ENCODE measurements at regions not wholly inside any gene's neighbourhood (a gene's known extent, or its start where the extent isn't known, plus 50 kb on each side); places are given as distances from the start of the nearest gene placed in this dataset.

DNA sequence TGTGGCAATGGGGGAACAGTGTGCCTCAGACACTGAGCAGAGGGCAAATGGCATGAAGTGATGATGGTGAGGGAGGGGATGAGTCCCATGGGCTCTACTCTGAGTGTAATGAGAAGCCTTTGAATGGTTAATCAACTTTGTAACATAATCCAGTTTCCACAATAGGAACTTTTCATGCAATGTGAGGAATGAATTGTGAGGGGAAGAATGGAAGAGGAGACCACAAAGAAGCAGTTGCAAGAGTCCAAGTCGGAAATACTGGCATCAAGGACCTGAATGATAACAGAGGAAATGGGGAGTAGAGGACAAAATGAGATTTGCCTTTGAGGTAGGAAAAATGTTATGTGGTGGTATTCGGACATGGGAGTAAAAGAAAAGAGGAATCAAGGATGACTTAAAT lies 476.9 kb upstream of the PRICKLE1 start:
- H3K9me3 ChIP-seq: no peaks in the 10 kb centered on the region

DNA sequence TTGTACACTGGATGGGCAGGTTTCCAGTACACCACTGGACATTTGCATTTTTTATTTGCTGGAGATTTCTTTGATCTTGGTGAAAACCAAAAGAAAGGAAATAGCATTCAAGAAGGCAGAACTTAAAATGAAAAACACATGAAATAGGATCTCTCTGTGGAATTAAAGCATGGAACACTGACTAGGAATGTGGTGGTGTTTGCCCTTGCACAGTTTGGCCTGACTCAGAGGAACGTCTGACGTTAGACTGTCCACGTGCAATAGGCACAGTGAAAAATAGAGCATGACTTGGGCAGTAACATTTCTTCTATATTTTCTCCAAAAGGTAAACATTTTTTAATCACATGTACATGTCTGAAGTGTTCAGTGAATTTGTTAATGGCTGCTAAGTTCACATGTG lies 474.1 kb upstream of the PRICKLE1 start:
- no peak overlapping the region for H3K4me3 ChIP-seq
- H3K4me1 ChIP-seq: no peaks in the 10 kb centered on the region
- DNase-seq (no peak), ATAC-seq (no peak)
- H3K27me3 ChIP-seq (ENCODE audit: low read depth): no peaks in the 10 kb centered on the region
- H3K36me3 ChIP-seq: no peaks in the 10 kb centered on the region
- H3K9me3 ChIP-seq: no peaks in the 10 kb centered on the region
- intact Hi-C loops (cut with DNase I): no loop called here
- TF ChIP-seq, protein P1, sequence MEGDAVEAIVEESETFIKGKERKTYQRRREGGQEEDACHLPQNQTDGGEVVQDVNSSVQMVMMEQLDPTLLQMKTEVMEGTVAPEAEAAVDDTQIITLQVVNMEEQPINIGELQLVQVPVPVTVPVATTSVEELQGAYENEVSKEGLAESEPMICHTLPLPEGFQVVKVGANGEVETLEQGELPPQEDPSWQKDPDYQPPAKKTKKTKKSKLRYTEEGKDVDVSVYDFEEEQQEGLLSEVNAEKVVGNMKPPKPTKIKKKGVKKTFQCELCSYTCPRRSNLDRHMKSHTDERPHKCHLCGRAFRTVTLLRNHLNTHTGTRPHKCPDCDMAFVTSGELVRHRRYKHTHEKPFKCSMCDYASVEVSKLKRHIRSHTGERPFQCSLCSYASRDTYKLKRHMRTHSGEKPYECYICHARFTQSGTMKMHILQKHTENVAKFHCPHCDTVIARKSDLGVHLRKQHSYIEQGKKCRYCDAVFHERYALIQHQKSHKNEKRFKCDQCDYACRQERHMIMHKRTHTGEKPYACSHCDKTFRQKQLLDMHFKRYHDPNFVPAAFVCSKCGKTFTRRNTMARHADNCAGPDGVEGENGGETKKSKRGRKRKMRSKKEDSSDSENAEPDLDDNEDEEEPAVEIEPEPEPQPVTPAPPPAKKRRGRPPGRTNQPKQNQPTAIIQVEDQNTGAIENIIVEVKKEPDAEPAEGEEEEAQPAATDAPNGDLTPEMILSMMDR (IDR thresholded peaks at IDR 0.05): no peak
- no peak overlapping the region for H3K27ac ChIP-seq

More for the DNA sequence above, 476.9 kb upstream of the PRICKLE1 start:
- Histone ChIP-seq H3K27ac (no peak overlapping the region), H3K27me3 (ENCODE audit: low read depth) (no peaks in the 10 kb centered on the region), H3K4me3 (no peak overlapping the region), H3K4me1 (no peaks in the 10 kb centered on the region), H3K36me3 (no peaks in the 10 kb centered on the region)
- ATAC-seq (no peak), DNase-seq (no peak)
- TF ChIP-seq, protein P1 (IDR thresholded peaks at IDR 0.05): no peak
- intact Hi-C loops (cut with DNase I): no loop called here

DNA sequence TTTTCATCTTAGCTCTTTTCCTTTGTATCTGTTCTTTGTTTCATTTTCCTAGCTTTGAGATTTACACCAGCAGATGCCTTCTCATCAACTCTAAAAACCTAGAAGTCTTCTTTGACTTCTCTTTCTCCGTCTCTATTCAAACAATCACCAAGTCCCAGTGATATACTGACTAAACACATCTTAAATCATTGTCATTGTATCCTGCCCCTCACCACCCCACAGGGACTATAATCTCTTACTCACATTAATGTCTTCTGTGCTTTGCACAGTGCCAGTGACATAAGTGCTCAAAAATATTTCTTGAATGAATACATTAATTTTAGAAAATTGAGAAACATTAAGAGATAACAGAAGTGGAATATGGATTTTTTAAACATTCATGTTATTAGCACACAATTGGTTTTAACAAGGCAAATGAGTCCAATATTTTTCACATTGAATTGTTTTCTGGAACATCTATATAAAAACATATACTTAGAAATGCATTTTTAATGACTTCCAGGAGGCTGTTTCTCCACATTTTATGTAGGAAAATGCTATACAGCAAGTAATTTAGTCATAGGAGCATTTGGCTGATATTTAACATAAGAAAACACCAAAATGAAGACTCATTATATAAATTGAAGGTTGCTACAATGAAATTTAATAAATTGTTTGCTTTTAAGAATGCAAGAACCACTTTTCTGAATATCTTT lies 472.8 kb upstream of the PRICKLE1 start:
- H3K4me3 ChIP-seq: no peak overlapping the region
- intact Hi-C loops (cut with DNase I): no loop called here
- DNase-seq: no peak
- H3K27ac ChIP-seq: no peak overlapping the region
- H3K36me3 ChIP-seq: no peaks in the 10 kb centered on the region
- H3K27me3 ChIP-seq (ENCODE audit: low read depth): no peaks in the 10 kb centered on the region
- TF ChIP-seq, protein P1 (IDR thresholded peaks at IDR 0.05): no peak
- no peak for ATAC-seq
- H3K9me3 ChIP-seq: no peaks in the 10 kb centered on the region
- H3K4me1 ChIP-seq: no peaks in the 10 kb centered on the region

DNA sequence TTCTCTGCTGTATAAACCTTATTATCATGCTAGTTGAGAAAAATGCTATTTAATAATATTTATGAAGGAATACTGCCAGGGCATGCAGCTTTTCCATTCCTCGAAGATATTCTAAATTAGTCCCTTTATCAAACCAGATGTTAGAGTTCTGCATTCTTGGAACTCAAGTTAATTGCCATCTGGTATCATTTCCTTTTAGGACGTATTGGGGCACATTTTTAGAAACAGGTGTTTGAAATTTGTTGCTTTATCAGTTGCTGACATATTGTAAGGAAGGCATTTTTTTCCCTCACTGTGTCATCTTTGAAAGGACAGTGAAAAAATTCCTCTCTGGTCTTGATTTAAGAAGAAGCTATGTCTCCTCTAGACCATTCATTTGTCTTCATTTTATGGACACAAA lies 471.2 kb upstream of the PRICKLE1 start:
- H3K9me3 ChIP-seq: no peaks in the 10 kb centered on the region
- intact Hi-C loops (cut with DNase I): no loop called here
- H3K27ac ChIP-seq: no peak overlapping the region
- DNase-seq (no peak), ATAC-seq (no peak)
- no peaks in the 10 kb centered on the region for H3K27me3 ChIP-seq (ENCODE audit: low read depth)
- H3K4me1 ChIP-seq: no peaks in the 10 kb centered on the region
- no peaks in the 10 kb centered on the region for H3K36me3 ChIP-seq
- no peak overlapping the region for H3K4me3 ChIP-seq
- TF ChIP-seq, protein P1 (IDR thresholded peaks at IDR 0.05): no peak

DNA sequence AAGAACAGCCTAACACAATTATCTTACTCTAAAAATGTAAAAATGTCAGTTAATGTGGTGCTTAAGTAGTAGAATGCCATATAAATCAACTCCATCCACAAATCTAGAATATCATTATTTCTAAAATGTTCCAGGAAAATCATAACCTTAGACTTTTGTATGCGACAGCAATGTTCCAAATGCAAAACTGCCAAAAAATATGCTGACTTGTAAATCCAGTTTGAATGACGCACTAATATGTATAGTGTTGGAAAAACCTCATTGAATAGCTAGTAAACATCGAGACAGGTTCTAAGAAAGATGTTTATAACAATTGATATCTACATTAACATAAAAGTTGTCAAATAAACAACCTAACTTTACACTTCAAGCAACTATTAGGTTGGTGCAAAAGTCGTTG lies 469.1 kb upstream of the PRICKLE1 start:
- Histone ChIP-seq H3K27ac (no peak overlapping the region), H3K4me3 (no peak overlapping the region), H3K27me3 (ENCODE audit: low read depth) (no peaks in the 10 kb centered on the region), H3K4me1 (no peaks in the 10 kb centered on the region), H3K9me3 (no peaks in the 10 kb centered on the region), H3K36me3 (no peaks in the 10 kb centered on the region)
- intact Hi-C loops (cut with DNase I): no loop called here
- ATAC-seq (no peak), DNase-seq (no peak)
- TF ChIP-seq, protein P1 (IDR thresholded peaks at IDR 0.05): no peak

Data from lower lobe of right lung (tissue), 2 donors.